GM23338 (cell line): ENCODE measurements at regions not wholly inside any gene's neighbourhood (a gene's known extent, or its start where the extent isn't known, plus 50 kb on each side); places are given as distances from the start of the nearest gene placed in this dataset.

Source experiments
- ATAC-seq: fragments of 200-7000 bp; cut with Tn5 transposase; 3 replicates; pipeline ENCODE4 v1.9.1; 2020
- DNase-seq: peaks from one replicate; pipeline ENCODE4 v3.0.0-alpha.2; 2015; ENCODE audit warnings: low spot score
- H2AFZ ChIP-seq: fragments of 200-600 bp; sonication (generic); 2 replicates; pipeline ENCODE4 v1.8.0; 2016; ENCODE audit warnings: antibody characterized with exemption, mild to moderate bottlenecking, moderate library complexity
- H3F3A ChIP-seq: fragments of 200-600 bp; sonication (generic); replicated peaks from 2 replicates; pipeline ENCODE4 v1.8.0; 2017; ENCODE audit warnings: antibody characterized with exemption, mixed run types, low read depth
- H3K27ac ChIP-seq: fragments of 200-600 bp; sonication (generic); 2 replicates; pipeline ENCODE4 v1.6.1; 2016; ENCODE audit warnings: low read depth
- H3K27me3 ChIP-seq: fragments of 200-600 bp; sonication (generic); 2 replicates; pipeline ENCODE4 v1.8.0; 2016; ENCODE audit warnings: mild to moderate bottlenecking, mixed run types, moderate library complexity; ENCODE audit not compliant: insufficient read depth
- H3K36me3 ChIP-seq: fragments of 200-600 bp; sonication (generic); 2 replicates; pipeline ENCODE4 v1.8.0; 2016; ENCODE audit warnings: mild to moderate bottlenecking; ENCODE audit not compliant: insufficient read depth
- H3K4me1 ChIP-seq: fragments of 200-600 bp; sonication (generic); 2 replicates; pipeline ENCODE4 v1.8.0; 2016; ENCODE audit warnings: mild to moderate bottlenecking, moderate library complexity; ENCODE audit not compliant: insufficient read depth
- H3K4me2 ChIP-seq: fragments of 200-600 bp; sonication (generic); 2 replicates; pipeline ENCODE4 v1.7.1; 2017; ENCODE audit warnings: mixed run types
- H3K4me3 ChIP-seq: fragments of 200-600 bp; sonication (generic); 2 replicates; pipeline ENCODE4 v1.6.1; 2016; ENCODE audit warnings: mixed run types
- H3K79me2 ChIP-seq: fragments of 200-600 bp; sonication (generic); replicated peaks from 2 replicates; pipeline ENCODE4 v1.8.0; 2017; ENCODE audit warnings: mild to moderate bottlenecking; ENCODE audit not compliant: insufficient read depth
- H3K9me2 ChIP-seq: fragments of 200-600 bp; sonication (generic); 2 replicates; pipeline ENCODE4 v1.8.0; 2017; ENCODE audit not compliant: insufficient read depth
- H4K20me1 ChIP-seq: fragments of 200-600 bp; sonication (generic); replicated peaks from 2 replicates; pipeline ENCODE4 v1.8.0; 2017; ENCODE audit warnings: mild to moderate bottlenecking; ENCODE audit not compliant: insufficient read depth
- H3K27ac Mint-ChIP-seq: 2 replicates; pipeline ENCODE4 v1.8.0; 2020; ENCODE audit warnings: inconsistent platforms, mild to moderate bottlenecking, moderate library complexity, mixed read lengths
- H3K27me3 Mint-ChIP-seq: 3 replicates; pipeline ENCODE4 v1.8.0; 2022; ENCODE audit warnings: low read depth, mild to moderate bottlenecking, moderate library complexity, mixed read lengths, inconsistent platforms; ENCODE audit not compliant: insufficient read depth, poor library complexity
- H3K36me3 Mint-ChIP-seq: 3 replicates; pipeline ENCODE4 v1.8.0; 2021; ENCODE audit warnings: low read depth, mild to moderate bottlenecking, inconsistent platforms, moderate library complexity, mixed read lengths
- H3K4me1 Mint-ChIP-seq: 3 replicates; pipeline ENCODE4 v1.8.0; 2020; ENCODE audit warnings: mild to moderate bottlenecking, inconsistent platforms, mixed read lengths
- H3K4me3 Mint-ChIP-seq: 3 replicates; pipeline ENCODE4 v1.8.0; 2021; ENCODE audit warnings: moderate library complexity, mild to moderate bottlenecking, inconsistent platforms, mixed read lengths
- H3K9me3 Mint-ChIP-seq: 3 replicates; pipeline ENCODE4 v1.8.0; 2020; ENCODE audit warnings: moderate library complexity, mild to moderate bottlenecking, inconsistent platforms, mixed read lengths
- NANOG ChIP-seq: IDR thresholded peaks from 2 replicates; pipeline ENCODE4 v1.6.1; 2016; ENCODE audit warnings: antibody characterized with exemption, borderline replicate concordance
- STAT1 ChIP-seq: IDR thresholded peaks from one replicate; pipeline ENCODE4 v1.6.1; 2016; ENCODE audit warnings: antibody characterized with exemption; ENCODE audit not compliant: unreplicated experiment
- ZNF331 ChIP-seq: fragments of 250-450 bp; sonication (Bioruptor Pico); IDR thresholded peaks from 2 replicates; pipeline ENCODE4 v1.5.0; 2020; ENCODE audit warnings: low read depth, mild to moderate bottlenecking, moderate library complexity
- ZNF462 ChIP-seq: fragments of 250-450 bp; sonication (Bioruptor Pico); IDR thresholded peaks from 2 replicates; pipeline ENCODE4 v1.5.0; 2020; ENCODE audit warnings: mild to moderate bottlenecking, moderate library complexity
- TF ChIP-seq, protein P1 (sequence below), 2 experiments: fragments of 200-600 bp in 1 of 2; sonication (generic) in 1 of 2; conservative IDR thresholded peaks; 2 replicates each; pipeline versions ENCODE4 v1.5.1 to v1.6.1; 2016 to 2017; ENCODE audit warnings: antibody characterized with exemption in 2 of 2, low read depth in 2 of 2, mild to moderate bottlenecking in 2 of 2, moderate library complexity in 1 of 2

GRCh38 chr13:70324519-70324918 is 216.3 kb upstream of the KLHL1 start:
- Mint-ChIP-seq H3K36me3 (no peaks in the 10 kb centered on the region), H3K4me1 (no peaks in the 10 kb centered on the region), H3K27ac (no peak overlapping the region), H3K4me3 (no peak overlapping the region), H3K9me3 (no peaks in the 10 kb centered on the region), H3K27me3 (no peaks in the 10 kb centered on the region)
- H3F3A ChIP-seq = no peaks in the 10 kb centered on the region
- H3K9me2 ChIP-seq = no peaks in the 10 kb centered on the region
- H3K4me3 ChIP-seq = no peak overlapping the region
- H3K27me3 ChIP-seq = no peaks in the 10 kb centered on the region
- H3K27ac ChIP-seq = no peak overlapping the region
- H3K36me3 ChIP-seq = no peaks in the 10 kb centered on the region
- DNase-seq = no peak
- H3K4me2 ChIP-seq = no peak overlapping the region
- H4K20me1 ChIP-seq = no peaks in the 10 kb centered on the region
- no peaks in the 10 kb centered on the region for H3K79me2 ChIP-seq
- no peak for ATAC-seq
- no peaks in the 10 kb centered on the region for H3K4me1 ChIP-seq
- H2AFZ ChIP-seq = no peak overlapping the region
- TF ChIP-seq ZNF331 (CRISPR knock-in tag) (no peak), ZNF462 (CRISPR knock-in tag) (no peak), STAT1 (no peak)
- TF ChIP-seq, protein P1, sequence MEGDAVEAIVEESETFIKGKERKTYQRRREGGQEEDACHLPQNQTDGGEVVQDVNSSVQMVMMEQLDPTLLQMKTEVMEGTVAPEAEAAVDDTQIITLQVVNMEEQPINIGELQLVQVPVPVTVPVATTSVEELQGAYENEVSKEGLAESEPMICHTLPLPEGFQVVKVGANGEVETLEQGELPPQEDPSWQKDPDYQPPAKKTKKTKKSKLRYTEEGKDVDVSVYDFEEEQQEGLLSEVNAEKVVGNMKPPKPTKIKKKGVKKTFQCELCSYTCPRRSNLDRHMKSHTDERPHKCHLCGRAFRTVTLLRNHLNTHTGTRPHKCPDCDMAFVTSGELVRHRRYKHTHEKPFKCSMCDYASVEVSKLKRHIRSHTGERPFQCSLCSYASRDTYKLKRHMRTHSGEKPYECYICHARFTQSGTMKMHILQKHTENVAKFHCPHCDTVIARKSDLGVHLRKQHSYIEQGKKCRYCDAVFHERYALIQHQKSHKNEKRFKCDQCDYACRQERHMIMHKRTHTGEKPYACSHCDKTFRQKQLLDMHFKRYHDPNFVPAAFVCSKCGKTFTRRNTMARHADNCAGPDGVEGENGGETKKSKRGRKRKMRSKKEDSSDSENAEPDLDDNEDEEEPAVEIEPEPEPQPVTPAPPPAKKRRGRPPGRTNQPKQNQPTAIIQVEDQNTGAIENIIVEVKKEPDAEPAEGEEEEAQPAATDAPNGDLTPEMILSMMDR (conservative IDR thresholded peaks at IDR 0.05; ENCODE audit: low read depth in 2 of 2) = no peak

DNA sequence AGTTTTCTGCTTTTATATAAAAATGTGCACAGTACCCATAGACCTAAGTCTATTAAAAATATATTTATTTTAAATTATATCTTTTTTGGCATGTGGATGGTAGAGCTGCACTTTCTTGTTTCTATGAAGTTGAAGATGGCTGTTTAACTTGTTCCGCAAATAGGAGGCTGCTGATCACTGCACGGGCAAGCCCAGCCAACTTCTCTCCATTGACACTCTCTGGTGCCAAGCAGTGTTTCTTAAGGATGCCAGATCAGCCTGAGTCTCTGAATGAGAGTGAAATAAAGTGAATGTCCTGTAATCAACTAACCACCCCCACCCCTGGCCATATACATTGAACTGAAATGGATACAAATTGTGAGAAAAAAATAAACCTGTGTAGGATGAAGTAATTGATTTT is 202.9 kb upstream of the KLHL1 start:
- no peak overlapping the region for H3K4me3 ChIP-seq
- no peaks in the 10 kb centered on the region for H3K9me2 ChIP-seq
- Mint-ChIP-seq H3K27me3 (no peaks in the 10 kb centered on the region), H3K4me3 (no peak overlapping the region), H3K27ac (no peak overlapping the region), H3K9me3 (no peaks in the 10 kb centered on the region), H3K4me1 (no peaks in the 10 kb centered on the region), H3K36me3 (no peaks in the 10 kb centered on the region)
- H3K36me3 ChIP-seq = no peaks in the 10 kb centered on the region
- no peaks in the 10 kb centered on the region for H3K27me3 ChIP-seq
- no peaks in the 10 kb centered on the region for H3F3A ChIP-seq
- H3K4me2 ChIP-seq = no peak overlapping the region
- H3K27ac ChIP-seq = no peak overlapping the region
- no peaks in the 10 kb centered on the region for H3K4me1 ChIP-seq
- H4K20me1 ChIP-seq = no peaks in the 10 kb centered on the region
- no peak for ATAC-seq
- no peak overlapping the region for H2AFZ ChIP-seq
- no peaks in the 10 kb centered on the region for H3K79me2 ChIP-seq
- DNase-seq = no peak
- no peak for TF ChIP-seq ZNF331 (CRISPR knock-in tag)
- TF ChIP-seq NANOG = no peak
- TF ChIP-seq ZNF462 (CRISPR knock-in tag) = no peak
